ENCODE measurements at regions not wholly inside any gene's neighbourhood (a gene's known extent, or its start where the extent isn't known, plus 50 kb on each side); places are given as distances from the start of the nearest gene placed in this dataset.

DNA sequence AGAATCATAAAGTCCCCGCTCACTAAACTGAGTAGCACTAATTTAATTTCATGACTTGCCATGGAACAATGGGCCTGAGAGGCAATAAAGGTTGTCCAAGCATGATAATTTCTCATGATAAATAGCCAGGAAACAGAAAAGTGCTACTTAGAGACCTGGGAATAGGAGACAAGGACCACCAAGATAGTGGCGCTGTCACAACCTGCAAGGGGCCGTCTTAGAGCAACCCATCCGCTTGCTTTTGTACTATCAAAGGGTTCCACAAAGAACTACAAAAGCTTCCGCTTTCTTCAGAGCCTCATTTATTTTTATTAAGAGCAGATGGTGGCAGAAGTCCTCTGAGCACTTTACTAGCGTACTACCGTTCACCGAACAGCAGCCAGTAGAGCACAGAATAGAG lies 421.7 kb upstream of the GRM7 start:
- TF ChIP-seq, protein P1, sequence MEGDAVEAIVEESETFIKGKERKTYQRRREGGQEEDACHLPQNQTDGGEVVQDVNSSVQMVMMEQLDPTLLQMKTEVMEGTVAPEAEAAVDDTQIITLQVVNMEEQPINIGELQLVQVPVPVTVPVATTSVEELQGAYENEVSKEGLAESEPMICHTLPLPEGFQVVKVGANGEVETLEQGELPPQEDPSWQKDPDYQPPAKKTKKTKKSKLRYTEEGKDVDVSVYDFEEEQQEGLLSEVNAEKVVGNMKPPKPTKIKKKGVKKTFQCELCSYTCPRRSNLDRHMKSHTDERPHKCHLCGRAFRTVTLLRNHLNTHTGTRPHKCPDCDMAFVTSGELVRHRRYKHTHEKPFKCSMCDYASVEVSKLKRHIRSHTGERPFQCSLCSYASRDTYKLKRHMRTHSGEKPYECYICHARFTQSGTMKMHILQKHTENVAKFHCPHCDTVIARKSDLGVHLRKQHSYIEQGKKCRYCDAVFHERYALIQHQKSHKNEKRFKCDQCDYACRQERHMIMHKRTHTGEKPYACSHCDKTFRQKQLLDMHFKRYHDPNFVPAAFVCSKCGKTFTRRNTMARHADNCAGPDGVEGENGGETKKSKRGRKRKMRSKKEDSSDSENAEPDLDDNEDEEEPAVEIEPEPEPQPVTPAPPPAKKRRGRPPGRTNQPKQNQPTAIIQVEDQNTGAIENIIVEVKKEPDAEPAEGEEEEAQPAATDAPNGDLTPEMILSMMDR (IDR thresholded peaks at IDR 0.05; ENCODE audit: low read depth, low read length, missing control alignments): no peak
- in situ Hi-C loops (cut with HindIII; ENCODE audit: low pct_ligation_motif_present, low sequenced_read_pairs): no loop called here

DNA sequence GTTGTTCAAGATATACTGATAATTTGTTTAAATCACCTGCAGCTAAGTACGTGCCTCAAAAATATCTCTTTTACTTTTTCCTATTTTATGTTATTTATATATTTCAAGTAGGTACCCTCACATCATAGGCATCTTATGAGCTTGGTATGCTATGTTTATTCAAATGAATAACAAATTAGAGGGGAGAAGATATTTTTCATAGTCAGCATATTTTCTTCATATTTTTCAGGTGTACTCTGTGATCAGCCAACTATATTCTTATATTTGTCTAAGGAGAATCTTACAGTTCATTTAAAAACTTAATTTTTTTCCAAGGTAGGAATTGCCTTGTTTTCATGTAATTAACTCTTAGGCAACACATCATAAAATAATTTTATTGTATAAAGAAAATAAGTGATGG lies 421.1 kb upstream of the GRM7 start:
- in situ Hi-C loops (cut with HindIII; ENCODE audit: low pct_ligation_motif_present, low sequenced_read_pairs): no loop called here
- no peaks in the 10 kb centered on the region for H3K27me3 ChIP-seq (replicated peaks)
- H3K4me3 ChIP-seq (ENCODE audit: low read depth, low read length): no peak overlapping the region
- H3K36me3 ChIP-seq (replicated peaks): no peaks in the 10 kb centered on the region
- TF ChIP-seq, protein P1 (IDR thresholded peaks at IDR 0.05; ENCODE audit: low read depth, low read length, missing control alignments): no peak
- DNase-seq: no peak
- no peak overlapping the region for H3K27ac ChIP-seq

More for the DNA sequence above, 421.7 kb upstream of the GRM7 start:
- H3K27ac ChIP-seq: no peak overlapping the region
- DNase-seq: no peak
- H3K4me3 ChIP-seq (ENCODE audit: low read depth, low read length): no peak overlapping the region
- H3K36me3 ChIP-seq (replicated peaks): no peaks in the 10 kb centered on the region
- H3K27me3 ChIP-seq (replicated peaks): no peaks in the 10 kb centered on the region

DNA sequence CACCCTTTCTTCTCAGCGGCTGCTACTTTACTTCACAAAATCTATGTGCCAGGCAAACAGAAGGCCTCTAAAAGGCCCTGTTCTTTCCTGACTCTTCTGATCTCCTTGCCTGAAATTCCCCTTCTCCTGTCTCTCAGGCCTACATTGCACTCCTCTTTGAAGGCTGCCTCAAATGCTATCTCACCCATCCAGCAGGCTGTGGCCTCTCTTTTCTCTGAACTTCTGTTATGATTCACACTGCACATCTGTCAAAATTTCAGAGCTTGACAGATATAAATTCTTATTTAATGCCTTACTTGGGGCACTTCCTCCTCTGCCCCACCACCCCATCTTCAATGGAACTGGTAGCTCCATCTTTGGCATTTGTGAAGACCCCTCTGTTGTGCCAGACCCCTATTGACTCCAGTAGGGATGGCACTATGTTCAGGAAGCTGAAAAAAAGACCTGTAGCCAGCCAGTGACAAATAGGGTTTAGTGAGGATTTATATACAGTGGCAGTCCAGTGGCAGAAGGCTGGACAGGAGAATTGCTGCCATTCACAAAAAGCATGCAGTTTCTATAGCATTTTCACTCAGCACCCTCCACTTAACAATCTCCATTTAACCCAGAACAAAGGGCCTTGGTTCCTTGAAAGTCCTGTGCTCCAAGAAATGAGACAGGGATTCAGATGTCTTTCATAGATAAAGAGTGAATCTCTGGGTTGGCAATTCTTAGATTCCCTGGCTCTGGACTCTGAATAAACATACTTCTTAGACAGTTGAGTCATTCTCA lies 415.8 kb upstream of the GRM7 start:
- Histone ChIP-seq H3K4me3 (ENCODE audit: low read depth, low read length) (no peak overlapping the region), H3K27me3 (replicated peaks) (no peaks in the 10 kb centered on the region), H3K27ac (no peak overlapping the region), H3K36me3 (replicated peaks) (no peaks in the 10 kb centered on the region)
- in situ Hi-C loops (cut with HindIII; ENCODE audit: low pct_ligation_motif_present, low sequenced_read_pairs): no loop called here
- DNase-seq: no peak
- TF ChIP-seq, protein P1 (IDR thresholded peaks at IDR 0.05; ENCODE audit: low read depth, low read length, missing control alignments): no peak

DNA sequence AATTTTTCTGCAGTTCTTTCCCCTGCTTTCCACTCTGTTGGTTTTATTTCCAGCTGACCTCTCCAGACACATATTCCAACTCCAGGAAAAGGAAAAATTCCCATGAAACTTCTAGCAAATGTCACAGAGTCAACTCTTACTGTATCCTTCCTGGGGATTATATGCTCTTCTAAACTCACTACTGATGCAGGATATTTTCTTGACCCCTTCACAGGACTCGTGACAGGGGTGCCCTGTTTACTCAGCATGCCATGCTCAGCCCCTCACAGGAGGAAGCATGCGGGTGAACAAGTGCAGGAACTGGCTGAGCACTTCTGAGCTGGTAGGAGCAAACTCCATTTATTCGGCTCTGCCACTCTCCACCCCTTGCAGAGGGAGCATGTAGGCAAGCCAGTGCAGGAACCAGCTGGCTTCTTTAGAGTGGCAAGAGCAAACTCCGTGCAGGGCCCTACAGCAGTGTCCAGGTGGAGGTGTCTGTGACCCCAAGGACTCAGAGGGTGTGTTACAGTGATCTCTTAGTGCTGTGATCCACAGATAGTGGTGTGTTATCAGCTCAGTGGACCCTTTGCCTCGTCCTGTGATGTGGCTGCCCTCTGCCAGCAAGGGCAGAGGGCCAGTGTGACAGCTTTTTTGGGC lies 413.6 kb upstream of the GRM7 start:
- TF ChIP-seq, protein P1 (IDR thresholded peaks at IDR 0.05; ENCODE audit: low read depth, low read length, missing control alignments): no peak
- Histone ChIP-seq H3K27me3 (replicated peaks) (no peaks in the 10 kb centered on the region), H3K36me3 (replicated peaks) (no peaks in the 10 kb centered on the region), H3K27ac (no peak overlapping the region), H3K4me3 (ENCODE audit: low read depth, low read length) (no peak overlapping the region)
- in situ Hi-C loops (cut with HindIII; ENCODE audit: low pct_ligation_motif_present, low sequenced_read_pairs): no loop called here
- no peak for DNase-seq

DNA sequence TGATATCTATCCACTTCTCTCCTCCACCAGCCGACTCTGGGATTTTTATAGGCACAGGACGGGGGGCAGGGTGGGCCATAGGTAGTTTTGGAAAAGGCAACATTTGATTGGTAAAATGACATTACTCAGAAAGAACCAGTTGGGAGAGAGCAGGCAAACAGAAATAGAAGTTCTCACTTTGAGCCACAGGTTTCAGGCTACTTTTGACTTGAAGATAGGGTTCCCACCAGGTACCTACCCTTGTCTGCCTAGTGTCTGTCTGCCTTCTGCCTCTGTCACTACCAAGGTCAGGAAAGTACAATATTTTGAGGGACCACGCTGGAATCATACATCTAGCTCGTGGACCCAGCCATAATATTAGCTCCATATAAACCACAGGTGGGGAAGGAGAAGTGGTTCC lies 412.9 kb upstream of the GRM7 start:
- H3K4me3 ChIP-seq (ENCODE audit: low read depth, low read length): no peak overlapping the region
- DNase-seq: no peak
- in situ Hi-C loops (cut with HindIII; ENCODE audit: low pct_ligation_motif_present, low sequenced_read_pairs): no loop called here
- H3K27ac ChIP-seq: no peak overlapping the region
- H3K36me3 ChIP-seq (replicated peaks): no peaks in the 10 kb centered on the region
- no peaks in the 10 kb centered on the region for H3K27me3 ChIP-seq (replicated peaks)
- TF ChIP-seq, protein P1 (IDR thresholded peaks at IDR 0.05; ENCODE audit: low read depth, low read length, missing control alignments): no peak
